ENCODE measurements at regions not wholly inside any gene's neighbourhood (a gene's known extent, or its start where the extent isn't known, plus 50 kb on each side); places are given as distances from the start of the nearest gene placed in this dataset.

DNA sequence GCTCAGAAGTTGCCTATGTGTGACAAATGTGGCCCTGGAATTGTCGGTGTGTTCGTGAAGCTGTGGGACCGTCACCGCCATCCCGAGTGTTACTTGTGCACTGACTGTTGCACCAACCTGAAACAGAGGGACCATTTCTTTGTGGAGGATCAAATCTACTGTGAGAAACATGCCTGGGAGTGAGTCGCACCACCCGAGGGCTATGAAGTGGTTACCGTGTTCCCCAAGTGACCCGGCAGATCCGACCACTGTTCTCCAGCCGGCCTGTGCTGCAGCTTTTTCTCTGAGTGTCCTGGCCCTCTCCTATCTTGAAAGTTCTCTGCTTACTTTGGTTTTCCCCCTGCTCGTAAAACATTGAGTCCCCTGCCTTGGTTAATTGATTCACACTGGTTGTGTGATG, 65.3 kb downstream of the VCPKMT start:
- ChIA-PET CTCF (interaction anchor here (1.6 kb wide), 1 partner anchor 9 kb away, joined by 4 read pairs; no protein-coding TSS in a partner anchor), POLR2A (no interaction called here)
- Histone ChIP-seq H3K36me3 (ENCODE audit: control insufficient read depth, insufficient read depth, low read length) (no peaks in the 10 kb centered on the region; the same call in 1 of the 2 replicates), H3K27me3 (ENCODE audit: control insufficient read depth, insufficient read depth, low read length) (no peaks in the 10 kb centered on the region), H3K4me3 (ENCODE audit: low read depth, low read length) (no peak overlapping the region)
- no peak for DNase-seq (ENCODE audit: low read depth)
- TF ChIP-seq, protein P1, sequence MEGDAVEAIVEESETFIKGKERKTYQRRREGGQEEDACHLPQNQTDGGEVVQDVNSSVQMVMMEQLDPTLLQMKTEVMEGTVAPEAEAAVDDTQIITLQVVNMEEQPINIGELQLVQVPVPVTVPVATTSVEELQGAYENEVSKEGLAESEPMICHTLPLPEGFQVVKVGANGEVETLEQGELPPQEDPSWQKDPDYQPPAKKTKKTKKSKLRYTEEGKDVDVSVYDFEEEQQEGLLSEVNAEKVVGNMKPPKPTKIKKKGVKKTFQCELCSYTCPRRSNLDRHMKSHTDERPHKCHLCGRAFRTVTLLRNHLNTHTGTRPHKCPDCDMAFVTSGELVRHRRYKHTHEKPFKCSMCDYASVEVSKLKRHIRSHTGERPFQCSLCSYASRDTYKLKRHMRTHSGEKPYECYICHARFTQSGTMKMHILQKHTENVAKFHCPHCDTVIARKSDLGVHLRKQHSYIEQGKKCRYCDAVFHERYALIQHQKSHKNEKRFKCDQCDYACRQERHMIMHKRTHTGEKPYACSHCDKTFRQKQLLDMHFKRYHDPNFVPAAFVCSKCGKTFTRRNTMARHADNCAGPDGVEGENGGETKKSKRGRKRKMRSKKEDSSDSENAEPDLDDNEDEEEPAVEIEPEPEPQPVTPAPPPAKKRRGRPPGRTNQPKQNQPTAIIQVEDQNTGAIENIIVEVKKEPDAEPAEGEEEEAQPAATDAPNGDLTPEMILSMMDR (IDR thresholded peaks at IDR 0.05; ENCODE audit: insufficient read depth, low read depth, low read length) = no peak

DNA sequence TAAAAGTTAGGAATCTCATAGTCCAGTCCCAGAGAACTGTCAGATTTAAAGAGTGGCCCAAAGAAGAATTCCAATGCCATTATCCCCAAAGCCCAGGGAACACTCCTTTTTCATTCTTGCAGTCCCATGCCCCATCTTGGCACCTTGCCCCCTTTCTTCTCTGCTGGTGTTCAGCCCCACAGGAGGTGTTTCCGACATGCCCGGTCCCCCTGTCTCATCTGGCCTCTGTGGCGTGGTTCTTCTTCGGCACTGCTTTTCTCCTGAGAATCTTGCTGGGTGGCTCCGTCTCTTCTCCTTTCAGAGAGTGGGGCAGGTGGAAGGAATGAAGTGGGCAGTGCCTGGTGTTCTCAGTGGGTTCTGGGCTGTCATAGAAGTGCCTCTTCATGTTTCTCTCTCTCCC, 64.7 kb downstream of the VCPKMT start:
- POLR2A ChIA-PET = no interaction called here
- no peaks in the 10 kb centered on the region for H3K27me3 ChIP-seq (ENCODE audit: control insufficient read depth, insufficient read depth, low read length)
- CTCF ChIA-PET = no interaction called here
- H3K4me3 ChIP-seq (ENCODE audit: low read depth, low read length) = no peak overlapping the region
- H3K36me3 ChIP-seq (ENCODE audit: control insufficient read depth, insufficient read depth, low read length) = no peaks in the 10 kb centered on the region; the same call in 1 of the 2 replicates
- no peak for DNase-seq (ENCODE audit: low read depth)
- TF ChIP-seq, protein P1 (IDR thresholded peaks at IDR 0.05; ENCODE audit: insufficient read depth, low read depth, low read length) = no peak

DNA sequence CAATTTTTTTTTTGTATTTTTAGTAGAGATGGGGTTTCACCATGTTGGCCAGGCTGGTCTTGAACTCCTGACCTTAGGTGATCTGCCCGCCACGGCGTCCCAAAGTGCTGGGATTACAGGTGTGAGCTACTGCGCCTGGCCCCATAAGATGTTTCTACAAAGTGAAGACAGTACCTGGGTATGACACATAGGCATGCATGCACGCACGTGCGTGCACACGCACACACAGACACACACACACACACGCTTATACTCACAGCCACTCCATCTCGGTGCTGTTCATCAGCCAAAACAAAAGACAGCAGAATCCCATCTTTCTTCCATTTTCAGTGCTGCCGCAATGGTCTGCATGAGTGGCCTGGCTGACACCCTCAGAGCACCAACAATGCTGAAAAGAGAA, 63.9 kb downstream of the VCPKMT start:
- no peak overlapping the region for H3K4me3 ChIP-seq (ENCODE audit: low read depth, low read length)
- DNase-seq (ENCODE audit: low read depth) = no peak
- ChIA-PET POLR2A (no interaction called here), CTCF (no interaction called here)
- no peaks in the 10 kb centered on the region for H3K27me3 ChIP-seq (ENCODE audit: control insufficient read depth, insufficient read depth, low read length)
- TF ChIP-seq, protein P1 (IDR thresholded peaks at IDR 0.05; ENCODE audit: insufficient read depth, low read depth, low read length) = no peak
- no peaks in the 10 kb centered on the region; the same call in 1 of the 2 replicates for H3K36me3 ChIP-seq (ENCODE audit: control insufficient read depth, insufficient read depth, low read length)

DNA sequence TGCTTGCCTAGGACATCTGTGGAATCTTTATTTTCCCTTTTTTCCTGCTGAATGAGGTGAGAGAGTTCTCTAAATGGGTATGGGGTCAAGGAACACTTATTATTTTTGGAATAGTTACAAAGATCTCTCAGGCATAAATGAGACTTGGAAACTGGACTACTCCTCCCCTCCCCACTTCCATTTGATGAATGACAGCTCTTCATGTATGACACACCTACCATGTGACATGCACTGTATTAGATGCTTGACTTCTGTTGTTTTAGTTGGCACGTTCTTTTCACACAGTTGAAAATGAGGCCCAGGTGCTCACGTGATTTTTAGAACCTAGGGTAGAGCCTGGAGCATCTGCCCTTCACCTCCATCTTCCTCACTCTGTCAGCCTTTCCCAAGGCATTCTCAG, 62.4 kb downstream of the VCPKMT start:
- Histone ChIP-seq H3K36me3 (ENCODE audit: control insufficient read depth, insufficient read depth, low read length) (no peaks in the 10 kb centered on the region; the same call in 1 of the 2 replicates), H3K4me3 (ENCODE audit: low read depth, low read length) (no peak overlapping the region), H3K27me3 (ENCODE audit: control insufficient read depth, insufficient read depth, low read length) (no peaks in the 10 kb centered on the region)
- TF ChIP-seq, protein P1 (IDR thresholded peaks at IDR 0.05; ENCODE audit: insufficient read depth, low read depth, low read length) = no peak
- ChIA-PET CTCF (interaction anchor here (1.2 to 1.4 kb wide), 3 partner anchors 13 to 192 kb away, joined by 3 read pairs; no protein-coding TSS in a partner anchor), POLR2A (no interaction called here)
- DNase-seq (ENCODE audit: low read depth) = no peak

DNA sequence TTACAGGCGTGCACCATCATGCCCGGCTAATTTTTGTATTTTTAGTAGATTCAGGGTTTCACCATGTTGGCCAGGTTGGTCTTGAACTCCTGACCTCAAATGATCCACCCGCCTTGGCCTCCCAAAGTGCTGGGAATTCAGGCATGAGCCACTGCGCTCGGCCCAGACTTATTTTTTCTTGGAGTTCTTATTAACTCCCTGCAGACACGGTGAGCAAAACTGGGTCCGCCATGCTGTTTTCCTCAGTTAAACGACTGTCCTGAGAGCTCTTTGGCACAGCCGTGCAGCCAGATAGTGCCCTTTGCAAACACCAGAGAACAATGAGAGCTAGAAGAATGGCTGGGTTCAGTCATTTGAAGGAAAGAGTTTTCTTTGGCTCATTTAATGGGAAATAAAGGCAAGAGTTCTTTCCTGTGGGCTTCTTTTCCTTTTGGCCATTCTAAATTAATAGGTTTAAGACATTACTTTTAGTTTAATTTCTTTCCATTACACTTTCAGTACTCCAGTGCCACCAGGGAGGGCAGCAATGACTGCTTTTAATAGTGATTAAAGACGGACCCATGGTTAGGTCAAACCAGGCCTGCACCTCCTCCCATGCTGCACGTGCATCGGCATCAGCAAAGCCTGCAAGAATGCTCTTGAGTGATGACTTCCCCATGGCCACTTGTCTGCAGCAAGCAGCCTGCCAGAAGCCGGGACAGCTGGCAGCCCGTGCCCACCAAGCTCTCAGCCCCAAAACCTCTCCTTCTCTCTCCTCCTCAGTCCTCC, 60.7 kb downstream of the VCPKMT start:
- CTCF ChIA-PET = interaction anchor here (1.3 to 1.4 kb wide), 2 partner anchors 10 to 17 kb away, joined by 3 to 4 read pairs; no protein-coding TSS in a partner anchor
- TF ChIP-seq, protein P1 (IDR thresholded peaks at IDR 0.05; ENCODE audit: insufficient read depth, low read depth, low read length) = 0 out of 2 replicates have a peak, but pooled peaks have one; percentile 8
- no peaks in the 10 kb centered on the region; the same call in 1 of the 2 replicates for H3K36me3 ChIP-seq (ENCODE audit: control insufficient read depth, insufficient read depth, low read length)
- no peak overlapping the region for H3K4me3 ChIP-seq (ENCODE audit: low read depth, low read length)
- POLR2A ChIA-PET = no interaction called here
- no peaks in the 10 kb centered on the region for H3K27me3 ChIP-seq (ENCODE audit: control insufficient read depth, insufficient read depth, low read length)
- no peak for DNase-seq (ENCODE audit: low read depth)

All from BJ (cell line).